Psoas muscle (tissue), 7 donors: ENCODE measurements at regions not wholly inside any gene's neighbourhood (a gene's known extent, or its start where the extent isn't known, plus 50 kb on each side); places are given as distances from the start of the nearest gene placed in this dataset.

ENCODE experiments used
- ATAC-seq, 4 donors: fragments of 200-7000 bp; cut with Tn5 transposase; one replicate each; pipeline ENCODE4 v1.9.1; 2020; ENCODE audit warnings: moderate library complexity in 3 of 4, mild to moderate bottlenecking in 2 of 4
- DNase-seq, 2 donors: peaks; one replicate each; pipeline ENCODE4 v3.0.0-alpha.2; 2020
- H3K27ac ChIP-seq: fragments of 200-600 bp; one replicate; pipeline ENCODE4 v1.8.0; 2022
- H3K27me3 ChIP-seq, 3 donors: fragments of 200-600 bp in 1 of 3; one replicate each; pipeline versions ENCODE4 v1.6.1 to v1.8.0; 2013 to 2022; ENCODE audit warnings: low read length in 2 of 3, mild to moderate bottlenecking in 2 of 3, moderate library complexity in 1 of 3; ENCODE audit not compliant: insufficient read depth in 3 of 3
- H3K36me3 ChIP-seq, 2 donors: fragments of 200-600 bp in 1 of 2; one replicate each; pipeline versions ENCODE4 v1.6.1 to v1.8.0; 2013 to 2022; ENCODE audit warnings: low read depth in 1 of 2, mild to moderate bottlenecking in 1 of 2, moderate library complexity in 1 of 2; ENCODE audit not compliant: insufficient read depth in 1 of 2
- H3K4me1 ChIP-seq: fragments of 200-600 bp; one replicate; pipeline ENCODE4 v1.8.0; 2022
- H3K4me3 ChIP-seq: fragments of 200-600 bp; one replicate; pipeline ENCODE4 v1.8.0; 2022; ENCODE audit warnings: mild to moderate bottlenecking
- H3K9me3 ChIP-seq: fragments of 200-600 bp; one replicate; pipeline ENCODE4 v1.8.0; 2022
- WGBS, 3 donors: extraction: QIAGEN DNeasy Blood & Tissue Kit; methylation state at CpG; one replicate each; pipeline versions ENCODE4 v1.1.6 to v1.1.7; 2013; 5-methylcytosine and 5-hydroxymethylcytosine counted together
- intact Hi-C, 2 donors: fragments of 100-400 bp; cut with DNase I; formaldehyde crosslinking; loops; one replicate each; pipeline versions ENCODE4 v1.11.0 to v1.14.2; 2022
- TF ChIP-seq, protein P1 (sequence below): fragments of 200-600 bp; IDR thresholded peaks from one replicate; pipeline ENCODE4 v1.8.0; 2022; ENCODE audit warnings: antibody characterized with exemption
- donor health status: healthy with polysubstance abuse.
- donor health status: DM: no; HTN: no; CAD: no; lungs with moderate emphysema.
- donor health status: Bipolar disorder and iron deficiency.
- donor health status: healthy.
- donor health status: DM: yes; HTN: yes; CAD: no.
- donor health status: DM: no; HTN: no; CAD: no.
- donor health status: DM: yes; HTN: yes; CAD: no.

DNA sequence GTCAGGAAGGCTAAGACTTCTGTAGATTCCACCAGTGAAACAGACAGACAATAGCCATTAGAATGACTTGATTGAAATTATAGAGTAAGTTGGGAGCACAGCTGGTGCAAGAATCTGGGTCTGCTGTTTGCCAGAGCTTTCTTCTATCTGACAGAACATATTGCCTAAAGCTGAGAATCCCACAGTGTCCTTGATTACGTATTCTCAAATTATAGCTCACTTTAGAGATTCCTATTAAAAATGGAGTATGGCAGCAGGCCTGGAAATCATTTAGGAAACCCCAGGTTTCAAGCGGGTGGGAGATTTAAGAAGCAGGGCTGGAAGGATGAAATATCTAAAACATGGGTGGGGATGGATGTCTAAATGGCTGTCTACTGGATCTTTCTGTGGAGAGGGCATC is 639.7 kb upstream of the CXADR start:
- ATAC-seq, result no peak
- Histone ChIP-seq H3K27me3 (no peaks in the 10 kb centered on the region), H3K4me1 (no peaks in the 10 kb centered on the region), H3K9me3 (no peaks in the 10 kb centered on the region), H3K36me3 (no peaks in the 10 kb centered on the region), H3K27ac (no peak overlapping the region), H3K4me3 (no peak overlapping the region)
- intact Hi-C loops, result no loop called here
- WGBS, 3 donors, result 94 to 97% (median 96%) methylated on average over 2 of the region's 2 CpGs
- TF ChIP-seq, protein P1, sequence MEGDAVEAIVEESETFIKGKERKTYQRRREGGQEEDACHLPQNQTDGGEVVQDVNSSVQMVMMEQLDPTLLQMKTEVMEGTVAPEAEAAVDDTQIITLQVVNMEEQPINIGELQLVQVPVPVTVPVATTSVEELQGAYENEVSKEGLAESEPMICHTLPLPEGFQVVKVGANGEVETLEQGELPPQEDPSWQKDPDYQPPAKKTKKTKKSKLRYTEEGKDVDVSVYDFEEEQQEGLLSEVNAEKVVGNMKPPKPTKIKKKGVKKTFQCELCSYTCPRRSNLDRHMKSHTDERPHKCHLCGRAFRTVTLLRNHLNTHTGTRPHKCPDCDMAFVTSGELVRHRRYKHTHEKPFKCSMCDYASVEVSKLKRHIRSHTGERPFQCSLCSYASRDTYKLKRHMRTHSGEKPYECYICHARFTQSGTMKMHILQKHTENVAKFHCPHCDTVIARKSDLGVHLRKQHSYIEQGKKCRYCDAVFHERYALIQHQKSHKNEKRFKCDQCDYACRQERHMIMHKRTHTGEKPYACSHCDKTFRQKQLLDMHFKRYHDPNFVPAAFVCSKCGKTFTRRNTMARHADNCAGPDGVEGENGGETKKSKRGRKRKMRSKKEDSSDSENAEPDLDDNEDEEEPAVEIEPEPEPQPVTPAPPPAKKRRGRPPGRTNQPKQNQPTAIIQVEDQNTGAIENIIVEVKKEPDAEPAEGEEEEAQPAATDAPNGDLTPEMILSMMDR, result no peak
- no peak for DNase-seq

DNA sequence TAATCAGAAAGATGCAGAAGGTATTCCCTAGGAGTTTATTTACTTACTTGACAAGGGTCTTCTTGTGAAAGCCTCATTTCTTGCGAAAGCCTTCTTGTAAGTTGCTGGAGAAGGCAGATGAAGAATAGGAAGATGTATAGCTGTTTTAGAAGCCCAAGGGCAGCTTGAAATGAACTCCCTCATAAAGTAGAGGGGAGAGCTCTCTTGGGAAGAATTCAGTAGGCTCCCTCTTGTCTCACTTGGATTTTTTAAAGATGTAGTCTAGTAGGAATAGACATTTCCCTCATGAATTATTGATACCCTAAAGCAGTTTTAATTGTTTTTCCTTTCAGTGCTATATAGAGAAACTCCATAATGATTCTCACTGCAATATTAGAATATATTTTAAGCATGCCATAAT is 639.2 kb upstream of the CXADR start:
- Histone ChIP-seq H3K27ac (no peak overlapping the region), H3K27me3 (no peaks in the 10 kb centered on the region), H3K9me3 (no peaks in the 10 kb centered on the region), H3K4me3 (no peak overlapping the region), H3K36me3 (no peaks in the 10 kb centered on the region), H3K4me1 (no peaks in the 10 kb centered on the region)
- 94 to 95% (median 95%) methylated on average over 1 of the region's 1 CpG for WGBS, 3 donors
- intact Hi-C loops, result no loop called here
- DNase-seq (no peak), ATAC-seq (no peak)
- TF ChIP-seq, protein P1, result no peak

DNA sequence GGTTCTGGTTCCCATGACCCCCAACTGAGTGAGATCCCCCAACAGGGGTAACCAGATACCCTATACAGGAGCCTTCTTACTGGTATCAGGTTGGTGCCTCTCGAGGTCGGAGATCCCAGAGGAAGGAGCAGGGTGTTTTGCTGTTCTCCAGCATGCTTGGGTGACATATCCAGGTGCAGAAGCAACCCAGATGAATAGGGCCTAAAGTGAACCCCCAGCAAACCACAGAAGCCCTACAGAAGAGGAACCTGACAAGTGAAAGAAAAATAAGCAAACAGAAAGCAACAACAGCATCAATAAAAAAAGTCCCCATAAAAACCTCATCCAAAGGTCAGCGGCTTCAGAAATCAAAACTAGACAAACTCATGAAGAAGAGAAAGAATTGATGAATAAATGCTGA is 633.4 kb upstream of the CXADR start:
- Histone ChIP-seq H3K4me3 (no peak overlapping the region), H3K4me1 (no peaks in the 10 kb centered on the region), H3K27ac (no peak overlapping the region), H3K9me3 (no peaks in the 10 kb centered on the region), H3K27me3 (no peaks in the 10 kb centered on the region), H3K36me3 (no peaks in the 10 kb centered on the region)
- WGBS, 3 donors, result 88 to 98% (median 94%) methylated on average over 3 of the region's 3 CpGs
- intact Hi-C loops, result no loop called here
- TF ChIP-seq, protein P1, result no peak
- DNase-seq (no peak), ATAC-seq (no peak)

DNA sequence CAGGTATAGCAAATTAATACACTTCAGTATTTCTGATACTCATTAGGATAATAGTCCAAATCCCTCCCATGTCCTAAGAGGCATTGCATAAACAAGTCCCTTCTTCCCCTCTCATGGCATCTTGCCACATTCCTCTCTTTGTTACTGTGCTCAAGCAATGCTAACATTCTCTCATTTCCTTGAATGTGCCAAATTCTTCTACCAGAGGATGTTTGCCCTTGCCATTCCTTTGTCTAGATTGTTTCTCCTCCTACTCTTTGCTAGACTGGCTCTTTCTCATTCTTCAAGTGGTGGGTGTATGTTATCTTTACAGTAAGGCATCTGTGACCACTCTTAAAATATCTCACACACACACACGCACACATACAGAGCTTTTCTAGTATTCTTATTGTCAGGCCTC is 621.0 kb upstream of the CXADR start:
- TF ChIP-seq, protein P1, result no peak
- ATAC-seq (no peak), DNase-seq (no peak)
- H3K27ac ChIP-seq, result no peak overlapping the region
- H3K9me3 ChIP-seq, result no peaks in the 10 kb centered on the region
- intact Hi-C loops, result no loop called here
- H3K36me3 ChIP-seq, result no peaks in the 10 kb centered on the region
- 88 to 93% (median 92%) methylated on average over 1 of the region's 1 CpG for WGBS, 3 donors
- no peaks in the 10 kb centered on the region for H3K4me1 ChIP-seq
- H3K4me3 ChIP-seq, result no peak overlapping the region
- H3K27me3 ChIP-seq, result no peaks in the 10 kb centered on the region

DNA sequence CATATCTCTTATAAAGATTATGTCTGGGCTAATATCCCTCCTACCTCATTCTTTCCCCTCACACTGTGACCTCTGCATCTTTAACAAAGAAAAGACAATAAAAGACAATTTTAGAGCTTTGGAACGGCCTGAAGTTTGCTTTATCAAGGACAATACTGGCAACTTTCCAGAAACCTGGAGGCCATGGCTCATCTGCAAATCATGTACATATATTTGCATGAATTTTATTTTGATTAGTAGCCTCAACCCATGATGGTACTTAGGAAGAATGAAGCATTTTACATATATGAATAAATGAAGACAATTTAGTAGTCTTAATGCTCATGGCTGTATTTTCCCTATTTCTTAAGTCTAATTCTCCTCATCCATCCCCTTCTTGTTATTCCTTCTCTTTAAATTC is 612.2 kb upstream of the CXADR start:
- Histone ChIP-seq H3K27me3 (no peaks in the 10 kb centered on the region), H3K9me3 (no peaks in the 10 kb centered on the region), H3K36me3 (no peaks in the 10 kb centered on the region), H3K4me1 (no peaks in the 10 kb centered on the region), H3K4me3 (no peak overlapping the region), H3K27ac (no peak overlapping the region)
- DNase-seq (no peak), ATAC-seq (no peak)
- TF ChIP-seq, protein P1, result no peak
- intact Hi-C loops, result no loop called here
- 51 to 59% (median 55%) methylated on average over 1 of the region's 1 CpG for WGBS, 3 donors
